GM13976 (cell line): ENCODE measurements at regions not wholly inside any gene's neighbourhood (a gene's known extent, or its start where the extent isn't known, plus 50 kb on each side); places are given as distances from the start of the nearest gene placed in this dataset.

Experiments
- DNase-seq: peaks from one replicate; pipeline ENCODE4 v3.0.0; 2012; ENCODE audit warnings: low spot score
- in situ Hi-C: fragments of 300-500 bp; cut with MboI; formaldehyde crosslinking; loops from one replicate; pipeline ENCODE4 v1.12.0; 2022; ENCODE audit warnings: low sequenced_read_pairs, mixed read lengths, inconsistent platforms; ENCODE audit not compliant: unreplicated experiment
- TF ChIP-seq, protein P1 (sequence below): IDR thresholded peaks from 2 replicates; pipeline ENCODE4 v1.5.1; 2012; ENCODE audit warnings: borderline replicate concordance, mild to moderate bottlenecking; ENCODE audit not compliant: insufficient read depth; ENCODE audit errors: extremely low read depth, missing control alignments, control extremely low read depth

GRCh38 chr1:199854686-199855321 lies 172.7 kb upstream of the NR5A2 start:
- in situ Hi-C loops: no loop called here
- TF ChIP-seq, protein P1, sequence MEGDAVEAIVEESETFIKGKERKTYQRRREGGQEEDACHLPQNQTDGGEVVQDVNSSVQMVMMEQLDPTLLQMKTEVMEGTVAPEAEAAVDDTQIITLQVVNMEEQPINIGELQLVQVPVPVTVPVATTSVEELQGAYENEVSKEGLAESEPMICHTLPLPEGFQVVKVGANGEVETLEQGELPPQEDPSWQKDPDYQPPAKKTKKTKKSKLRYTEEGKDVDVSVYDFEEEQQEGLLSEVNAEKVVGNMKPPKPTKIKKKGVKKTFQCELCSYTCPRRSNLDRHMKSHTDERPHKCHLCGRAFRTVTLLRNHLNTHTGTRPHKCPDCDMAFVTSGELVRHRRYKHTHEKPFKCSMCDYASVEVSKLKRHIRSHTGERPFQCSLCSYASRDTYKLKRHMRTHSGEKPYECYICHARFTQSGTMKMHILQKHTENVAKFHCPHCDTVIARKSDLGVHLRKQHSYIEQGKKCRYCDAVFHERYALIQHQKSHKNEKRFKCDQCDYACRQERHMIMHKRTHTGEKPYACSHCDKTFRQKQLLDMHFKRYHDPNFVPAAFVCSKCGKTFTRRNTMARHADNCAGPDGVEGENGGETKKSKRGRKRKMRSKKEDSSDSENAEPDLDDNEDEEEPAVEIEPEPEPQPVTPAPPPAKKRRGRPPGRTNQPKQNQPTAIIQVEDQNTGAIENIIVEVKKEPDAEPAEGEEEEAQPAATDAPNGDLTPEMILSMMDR: no peak
- DNase-seq: no peak

DNA sequence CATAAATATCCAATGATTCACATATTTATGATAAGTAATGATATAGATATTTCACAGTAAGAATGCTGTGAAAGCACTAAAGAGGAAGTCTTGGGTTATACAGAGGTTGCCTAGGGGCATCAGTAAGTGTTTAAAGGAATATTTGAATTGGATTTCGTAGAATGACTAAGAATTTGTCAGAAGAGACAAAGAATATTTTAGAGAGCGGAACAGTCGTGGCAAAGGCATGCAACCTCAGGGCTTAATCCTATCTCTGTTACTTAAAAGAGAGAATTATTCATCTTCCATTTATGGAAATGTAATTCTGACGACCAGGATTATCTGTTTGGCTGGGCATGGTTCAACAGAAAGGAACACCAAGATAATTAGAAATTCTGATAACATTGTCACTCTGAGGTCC lies 171.9 kb upstream of the NR5A2 start:
- no peak for DNase-seq
- TF ChIP-seq, protein P1: no peak
- in situ Hi-C loops: no loop called here

DNA sequence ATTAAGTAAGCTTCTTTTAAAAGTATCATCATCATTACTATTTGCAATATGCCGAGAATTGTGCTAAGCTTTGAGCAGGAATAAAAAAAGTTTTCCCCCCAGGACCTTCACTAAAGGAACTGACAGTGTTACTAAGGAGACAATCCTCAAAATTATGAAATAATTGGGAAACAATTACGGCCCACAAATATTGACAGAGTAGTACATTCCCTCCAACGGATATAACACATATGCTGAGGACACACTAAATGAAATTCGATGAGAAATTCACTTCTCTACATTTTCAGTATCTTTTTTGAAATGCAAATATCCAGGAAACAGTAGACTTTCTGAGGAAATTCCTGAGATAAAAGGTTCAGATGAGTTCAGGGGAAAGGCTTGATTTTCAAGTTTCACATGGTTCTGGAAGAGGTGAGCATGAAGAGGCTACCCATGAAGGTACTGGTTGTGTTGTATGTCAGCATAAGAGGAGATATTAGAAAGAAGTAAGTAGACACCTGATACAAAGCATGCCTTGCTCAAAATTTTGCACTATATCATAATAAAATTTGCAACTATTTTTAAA lies 171.2 kb upstream of the NR5A2 start:
- TF ChIP-seq, protein P1: no peak
- DNase-seq: no peak
- in situ Hi-C loops: no loop called here

DNA sequence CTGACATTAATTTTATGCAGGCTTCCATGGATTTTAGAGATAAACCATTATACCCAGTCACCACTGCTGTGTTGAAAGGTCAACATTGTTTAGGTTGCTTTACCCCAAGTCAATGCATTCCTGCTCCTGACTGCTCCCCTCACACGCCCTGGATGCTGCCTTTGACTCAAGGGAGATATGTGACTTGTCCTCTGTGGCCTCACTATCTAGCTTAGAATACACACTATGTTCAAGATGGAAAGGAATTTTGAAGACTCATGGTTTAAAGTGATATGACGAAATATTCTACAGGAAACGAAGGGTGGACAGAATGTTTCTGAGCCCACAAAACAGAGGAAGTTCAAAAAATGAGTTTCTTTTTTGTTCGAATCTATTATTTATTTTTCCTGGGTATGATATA lies 170.4 kb upstream of the NR5A2 start:
- in situ Hi-C loops: no loop called here
- TF ChIP-seq, protein P1: no peak
- DNase-seq: no peak

DNA sequence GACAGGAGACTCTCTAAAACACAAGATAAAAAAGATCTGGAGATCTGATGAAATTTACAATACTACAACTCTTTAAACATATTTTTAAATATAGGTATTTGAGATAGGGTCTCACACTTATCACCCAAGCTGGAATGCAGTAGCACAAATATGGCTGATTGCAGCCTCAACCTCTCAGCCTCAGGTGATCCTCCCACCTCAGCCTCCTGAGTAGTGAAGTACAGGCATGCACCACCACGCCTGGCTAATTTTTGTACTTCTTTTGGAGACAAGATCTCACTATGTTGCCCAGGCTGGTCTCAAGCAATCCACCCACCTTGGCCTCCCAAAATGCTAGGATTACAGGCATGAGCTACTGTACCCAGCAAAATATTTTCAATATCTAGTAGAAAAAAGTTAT lies 170.0 kb upstream of the NR5A2 start:
- TF ChIP-seq, protein P1: no peak
- in situ Hi-C loops: no loop called here
- DNase-seq: no peak

DNA sequence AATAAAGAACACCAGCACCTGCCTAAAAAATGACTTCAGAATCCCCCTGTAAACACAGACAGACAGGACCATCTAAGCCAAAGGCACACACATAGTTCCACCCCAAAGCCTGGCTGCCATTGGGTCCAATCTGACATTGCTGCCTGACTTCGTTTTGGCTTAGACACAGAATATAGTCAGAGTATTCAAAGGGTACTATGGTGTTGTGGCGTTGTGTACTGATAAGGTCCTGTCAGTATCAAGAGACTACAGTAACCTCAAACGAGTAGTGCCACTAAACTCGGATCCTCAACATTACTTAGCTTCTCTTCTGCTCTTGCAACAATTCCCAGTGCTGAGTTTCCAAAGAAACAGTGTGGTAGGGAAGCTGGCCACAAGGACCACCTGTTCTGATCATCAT lies 169.3 kb upstream of the NR5A2 start:
- in situ Hi-C loops: no loop called here
- TF ChIP-seq, protein P1: no peak
- no peak for DNase-seq
